MCF 10A (cell line): ENCODE measurements at regions not wholly inside any gene's neighbourhood (a gene's known extent, or its start where the extent isn't known, plus 50 kb on each side); places are given as distances from the start of the nearest gene placed in this dataset.

Source experiments
- BruUV-seq: library from RNA; stranded (reverse); fragments of 400-500 nt; replicated peaks from 2 replicates; lab custom pipeline; 2021; lab: Mats Ljungman, UMichigan
- CTCF ChIA-PET: fragments of 300-600 bp; sonication (Branson Sonifier 250); formaldehyde crosslinking; extraction: SDS; loops from one replicate; lab custom pipeline; 2021; ENCODE audit warnings: antibody characterized with exemption, inconsistent platforms; lab: Yijun Ruan, JAX
- POLR2A ChIA-PET: fragments of 300-600, 350-650 bp; sonication (Branson Sonifier 250); formaldehyde crosslinking; extraction: SDS; loops from one replicate; lab custom pipeline; 2020; ENCODE audit warnings: antibody characterized with exemption, inconsistent platforms; lab: Yijun Ruan, JAX
- DNase-seq: peaks from one replicate; pipeline ENCODE4 v3.0.0-alpha.2; 2018; ENCODE audit not compliant: unreplicated experiment
- H3K27ac Mint-ChIP-seq: one replicate; pipeline ENCODE4 v1.8.0; 2022; ENCODE audit warnings: mild to moderate bottlenecking, low read depth, mixed read lengths; ENCODE audit not compliant: unreplicated experiment
- H3K27me3 Mint-ChIP-seq: one replicate; pipeline ENCODE4 v1.8.0; 2022; ENCODE audit warnings: mixed read lengths; ENCODE audit not compliant: insufficient read depth, unreplicated experiment
- H3K36me3 Mint-ChIP-seq: one replicate; pipeline ENCODE4 v1.8.0; 2022; ENCODE audit warnings: mild to moderate bottlenecking, moderate library complexity, mixed read lengths; ENCODE audit not compliant: insufficient read depth, unreplicated experiment
- H3K4me1 Mint-ChIP-seq: one replicate; pipeline ENCODE4 v1.8.0; 2022; ENCODE audit warnings: mixed read lengths; ENCODE audit not compliant: insufficient read depth, unreplicated experiment
- H3K4me3 Mint-ChIP-seq: one replicate; pipeline ENCODE4 v1.8.0; 2022; ENCODE audit warnings: mild to moderate bottlenecking, moderate library complexity, mixed read lengths; ENCODE audit not compliant: unreplicated experiment
- H3K9me3 Mint-ChIP-seq: one replicate; pipeline ENCODE4 v1.8.0; 2022; ENCODE audit warnings: mixed read lengths; ENCODE audit not compliant: unreplicated experiment
- CTCF ChIP-seq: fragments of 200-600 bp; IDR thresholded peaks from one replicate; pipeline ENCODE4 v1.8.0; 2022; ENCODE audit warnings: antibody characterized with exemption, mild to moderate bottlenecking; ENCODE audit not compliant: unreplicated experiment
- intact Hi-C: fragments of 100-400 bp; cut with micrococcal nuclease; formaldehyde crosslinking; loops from 2 replicates; pipeline ENCODE4 v1.14.1; 2022

GRCh38 chr9:17907779-17908508, 329.1 kb downstream of the SH3GL2 start:
- no TSS peak for BruUV-seq
- Mint-ChIP-seq H3K36me3 (no peaks in the 10 kb centered on the region), H3K9me3 (peaks cover 6% of the 10 kb centered on the region), H3K27ac (no peak overlapping the region), H3K4me3 (no peak overlapping the region), H3K4me1 (no peaks in the 10 kb centered on the region), H3K27me3 (peaks cover 8% of the 10 kb centered on the region)
- intact Hi-C loops, result no loop called here
- ChIA-PET CTCF (no interaction called here), POLR2A (no interaction called here)
- DNase-seq, result no peak
- no peak for TF ChIP-seq CTCF

DNA sequence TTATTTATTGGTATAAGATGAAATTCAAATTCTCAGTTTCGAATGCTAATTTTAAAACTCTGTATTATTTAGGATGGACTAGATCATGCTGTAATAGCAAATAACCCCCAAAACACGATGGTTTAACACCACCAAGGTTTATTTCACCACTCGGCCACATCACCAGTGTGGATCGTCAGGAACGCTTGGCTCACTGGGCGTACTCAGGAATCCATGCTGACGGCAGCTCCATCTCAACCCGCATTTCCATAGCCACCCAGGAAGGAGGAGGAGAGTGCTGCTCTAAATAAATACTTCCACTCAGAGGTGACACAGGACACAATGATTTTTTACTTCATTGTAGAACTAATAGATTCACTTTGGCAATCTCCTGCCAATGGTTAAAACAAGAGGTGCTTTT, 347.4 kb downstream of the SH3GL2 start:
- POLR2A ChIA-PET, result no interaction called here
- no peak for DNase-seq
- CTCF ChIA-PET, result no interaction called here
- BruUV-seq, result no TSS peak
- intact Hi-C loops, result no loop called here
- H3K36me3 Mint-ChIP-seq, result no peaks in the 10 kb centered on the region
- H3K4me3 Mint-ChIP-seq, result no peak overlapping the region
- no peaks in the 10 kb centered on the region for H3K9me3 Mint-ChIP-seq
- H3K27ac Mint-ChIP-seq, result no peak overlapping the region
- peaks cover 18% of the 10 kb centered on the region for H3K27me3 Mint-ChIP-seq
- H3K4me1 Mint-ChIP-seq, result no peaks in the 10 kb centered on the region
- TF ChIP-seq CTCF, result no peak

DNA sequence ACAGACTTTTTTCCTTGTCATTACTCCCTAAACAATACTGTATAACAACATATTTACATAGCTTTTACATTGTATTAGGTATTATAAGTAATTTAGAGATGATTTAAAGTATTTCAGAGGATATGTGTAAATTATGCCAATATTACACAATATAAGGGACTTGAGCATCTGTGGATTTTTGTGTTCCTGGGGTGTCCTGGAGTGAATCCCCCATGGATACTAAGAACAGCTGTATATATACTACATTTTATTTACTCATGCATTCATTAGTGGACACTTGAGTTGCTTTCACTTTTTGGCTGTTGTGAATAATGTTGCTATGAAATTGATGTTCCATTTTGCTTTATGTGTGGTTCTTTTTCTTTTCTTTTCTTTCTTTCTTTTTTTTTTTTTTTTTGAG, 348.8 kb downstream of the SH3GL2 start:
- Mint-ChIP-seq H3K27ac (no peak overlapping the region), H3K9me3 (no peaks in the 10 kb centered on the region), H3K4me1 (no peaks in the 10 kb centered on the region), H3K36me3 (no peaks in the 10 kb centered on the region), H3K4me3 (no peak overlapping the region), H3K27me3 (peaks cover 5% of the 10 kb centered on the region)
- POLR2A ChIA-PET, result no interaction called here
- no peak for DNase-seq
- CTCF ChIA-PET, result no interaction called here
- intact Hi-C loops, result no loop called here
- no TSS peak for BruUV-seq
- no peak for TF ChIP-seq CTCF

- no peaks in the 10 kb centered on the region for H3K4me1 Mint-ChIP-seq
- no peak overlapping the region for H3K4me3 Mint-ChIP-seq
- ChIA-PET CTCF (interaction anchor here (0.6 kb wide), 1 partner anchor 19 kb away, joined by 3 read pairs; no protein-coding TSS in a partner anchor), POLR2A (no interaction called here)
- no peak overlapping the region for H3K27ac Mint-ChIP-seq
- no peaks in the 10 kb centered on the region for H3K9me3 Mint-ChIP-seq
- H3K27me3 Mint-ChIP-seq, result no peaks in the 10 kb centered on the region
- intact Hi-C loops, result no loop called here
- H3K36me3 Mint-ChIP-seq, result no peaks in the 10 kb centered on the region
- BruUV-seq, result no TSS peak
- no peak for TF ChIP-seq CTCF
- no peak for DNase-seq
These were observed 349.4 kb downstream of the SH3GL2 start for GRCh38 chr9:17928228-17928627.
